Testis (tissue), 2 donors: ENCODE measurements at regions not wholly inside any gene's neighbourhood (a gene's known extent, or its start where the extent isn't known, plus 50 kb on each side); places are given as distances from the start of the nearest gene placed in this dataset.

Experiments
- POLR2A ChIP-seq: fragments of 450-650 bp; IDR thresholded peaks from one replicate; pipeline ENCODE4 v1.6.1; 2017; ENCODE audit warnings: antibody characterized with exemption, mild to moderate bottlenecking, moderate library complexity
- TF ChIP-seq, protein P1 (sequence below), 3 experiments: fragments of 450-650 bp in 2 of 3; fragments of 200-600 bp in 1 of 3; sonication (generic) in 1 of 3; IDR thresholded peaks; one replicate each; pipeline ENCODE4 v1.5.1; 2016 to 2019; ENCODE audit warnings: antibody characterized with exemption in 3 of 3, mild to moderate bottlenecking in 2 of 3, moderate library complexity in 1 of 3

DNA sequence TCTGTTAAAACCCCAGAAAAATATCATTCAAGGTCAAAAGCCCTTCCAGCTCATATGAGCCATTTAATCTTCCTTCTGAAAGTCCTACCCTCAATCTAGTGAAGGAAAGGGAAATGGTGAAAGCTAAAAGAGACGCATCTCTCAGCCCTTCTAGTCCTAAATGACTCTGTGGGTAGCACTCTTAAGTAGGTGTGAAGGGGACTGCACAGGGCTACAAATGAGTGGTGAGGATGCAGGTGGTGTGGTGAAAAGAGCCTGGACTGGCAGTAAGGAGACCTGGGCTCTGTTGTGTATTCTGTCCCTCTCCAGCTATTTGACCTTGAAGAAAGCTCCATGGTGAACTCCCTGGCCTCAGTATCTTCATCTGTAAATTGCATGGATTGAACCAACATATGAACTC is 671.8 kb upstream of the DIPK2B start:
- TF ChIP-seq, protein P1, sequence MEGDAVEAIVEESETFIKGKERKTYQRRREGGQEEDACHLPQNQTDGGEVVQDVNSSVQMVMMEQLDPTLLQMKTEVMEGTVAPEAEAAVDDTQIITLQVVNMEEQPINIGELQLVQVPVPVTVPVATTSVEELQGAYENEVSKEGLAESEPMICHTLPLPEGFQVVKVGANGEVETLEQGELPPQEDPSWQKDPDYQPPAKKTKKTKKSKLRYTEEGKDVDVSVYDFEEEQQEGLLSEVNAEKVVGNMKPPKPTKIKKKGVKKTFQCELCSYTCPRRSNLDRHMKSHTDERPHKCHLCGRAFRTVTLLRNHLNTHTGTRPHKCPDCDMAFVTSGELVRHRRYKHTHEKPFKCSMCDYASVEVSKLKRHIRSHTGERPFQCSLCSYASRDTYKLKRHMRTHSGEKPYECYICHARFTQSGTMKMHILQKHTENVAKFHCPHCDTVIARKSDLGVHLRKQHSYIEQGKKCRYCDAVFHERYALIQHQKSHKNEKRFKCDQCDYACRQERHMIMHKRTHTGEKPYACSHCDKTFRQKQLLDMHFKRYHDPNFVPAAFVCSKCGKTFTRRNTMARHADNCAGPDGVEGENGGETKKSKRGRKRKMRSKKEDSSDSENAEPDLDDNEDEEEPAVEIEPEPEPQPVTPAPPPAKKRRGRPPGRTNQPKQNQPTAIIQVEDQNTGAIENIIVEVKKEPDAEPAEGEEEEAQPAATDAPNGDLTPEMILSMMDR (IDR thresholded peaks at IDR 0.05), result no peak
- no peak for TF ChIP-seq POLR2A
